GM23338 (cell line): ENCODE measurements at regions not wholly inside any gene's neighbourhood (a gene's known extent, or its start where the extent isn't known, plus 50 kb on each side); places are given as distances from the start of the nearest gene placed in this dataset.

Source experiments
- ATAC-seq: fragments of 200-7000 bp; cut with Tn5 transposase; 3 replicates; pipeline ENCODE4 v1.9.1; 2020
- DNase-seq: peaks from one replicate; pipeline ENCODE4 v3.0.0-alpha.2; 2015; ENCODE audit warnings: low spot score
- H2AFZ ChIP-seq: fragments of 200-600 bp; sonication (generic); 2 replicates; pipeline ENCODE4 v1.8.0; 2016; ENCODE audit warnings: antibody characterized with exemption, mild to moderate bottlenecking, moderate library complexity
- H3F3A ChIP-seq: fragments of 200-600 bp; sonication (generic); replicated peaks from 2 replicates; pipeline ENCODE4 v1.8.0; 2017; ENCODE audit warnings: antibody characterized with exemption, mixed run types, low read depth
- H3K27ac ChIP-seq: fragments of 200-600 bp; sonication (generic); 2 replicates; pipeline ENCODE4 v1.6.1; 2016; ENCODE audit warnings: low read depth
- H3K27me3 ChIP-seq: fragments of 200-600 bp; sonication (generic); 2 replicates; pipeline ENCODE4 v1.8.0; 2016; ENCODE audit warnings: mild to moderate bottlenecking, mixed run types, moderate library complexity; ENCODE audit not compliant: insufficient read depth
- H3K36me3 ChIP-seq: fragments of 200-600 bp; sonication (generic); 2 replicates; pipeline ENCODE4 v1.8.0; 2016; ENCODE audit warnings: mild to moderate bottlenecking; ENCODE audit not compliant: insufficient read depth
- H3K4me1 ChIP-seq: fragments of 200-600 bp; sonication (generic); 2 replicates; pipeline ENCODE4 v1.8.0; 2016; ENCODE audit warnings: mild to moderate bottlenecking, moderate library complexity; ENCODE audit not compliant: insufficient read depth
- H3K4me2 ChIP-seq: fragments of 200-600 bp; sonication (generic); 2 replicates; pipeline ENCODE4 v1.7.1; 2017; ENCODE audit warnings: mixed run types
- H3K4me3 ChIP-seq: fragments of 200-600 bp; sonication (generic); 2 replicates; pipeline ENCODE4 v1.6.1; 2016; ENCODE audit warnings: mixed run types
- H3K79me2 ChIP-seq: fragments of 200-600 bp; sonication (generic); replicated peaks from 2 replicates; pipeline ENCODE4 v1.8.0; 2017; ENCODE audit warnings: mild to moderate bottlenecking; ENCODE audit not compliant: insufficient read depth
- H3K9me2 ChIP-seq: fragments of 200-600 bp; sonication (generic); 2 replicates; pipeline ENCODE4 v1.8.0; 2017; ENCODE audit not compliant: insufficient read depth
- H4K20me1 ChIP-seq: fragments of 200-600 bp; sonication (generic); replicated peaks from 2 replicates; pipeline ENCODE4 v1.8.0; 2017; ENCODE audit warnings: mild to moderate bottlenecking; ENCODE audit not compliant: insufficient read depth
- H3K27ac Mint-ChIP-seq: 2 replicates; pipeline ENCODE4 v1.8.0; 2020; ENCODE audit warnings: inconsistent platforms, mild to moderate bottlenecking, moderate library complexity, mixed read lengths
- H3K27me3 Mint-ChIP-seq: 3 replicates; pipeline ENCODE4 v1.8.0; 2022; ENCODE audit warnings: low read depth, mild to moderate bottlenecking, moderate library complexity, mixed read lengths, inconsistent platforms; ENCODE audit not compliant: insufficient read depth, poor library complexity
- H3K36me3 Mint-ChIP-seq: 3 replicates; pipeline ENCODE4 v1.8.0; 2021; ENCODE audit warnings: low read depth, mild to moderate bottlenecking, inconsistent platforms, moderate library complexity, mixed read lengths
- H3K4me1 Mint-ChIP-seq: 3 replicates; pipeline ENCODE4 v1.8.0; 2020; ENCODE audit warnings: mild to moderate bottlenecking, inconsistent platforms, mixed read lengths
- H3K4me3 Mint-ChIP-seq: 3 replicates; pipeline ENCODE4 v1.8.0; 2021; ENCODE audit warnings: moderate library complexity, mild to moderate bottlenecking, inconsistent platforms, mixed read lengths
- H3K9me3 Mint-ChIP-seq: 3 replicates; pipeline ENCODE4 v1.8.0; 2020; ENCODE audit warnings: moderate library complexity, mild to moderate bottlenecking, inconsistent platforms, mixed read lengths
- CREB1 ChIP-seq: fragments of 250-450 bp; sonication (Bioruptor Pico); IDR thresholded peaks from 2 replicates; pipeline ENCODE4 v1.5.0; 2020; ENCODE audit warnings: low read depth, mild to moderate bottlenecking, moderate library complexity
- CTCF ChIP-seq, 2 experiments: fragments of 200-600 bp in 1 of 2; sonication (generic) in 1 of 2; conservative IDR thresholded peaks; 2 replicates each; pipeline versions ENCODE4 v1.5.1 to v1.6.1; 2016 to 2017; ENCODE audit warnings: antibody characterized with exemption in 2 of 2, low read depth in 2 of 2, mild to moderate bottlenecking in 2 of 2, moderate library complexity in 1 of 2
- EZH2 ChIP-seq: fragments of 200-600 bp; sonication (generic); IDR thresholded peaks from one replicate; pipeline ENCODE4 v1.8.0; 2017; ENCODE audit warnings: antibody characterized with exemption, mild to moderate bottlenecking, low read depth; ENCODE audit not compliant: unreplicated experiment
- EZH2phosphoT487 ChIP-seq: fragments of 200-600 bp; sonication (generic); IDR thresholded peaks from one replicate; pipeline ENCODE4 v1.8.1; 2018; ENCODE audit warnings: antibody characterized with exemption; ENCODE audit not compliant: unreplicated experiment
- JUNB ChIP-seq: IDR thresholded peaks from one replicate; pipeline ENCODE4 v1.6.1; 2016; ENCODE audit warnings: antibody characterized with exemption; ENCODE audit not compliant: unreplicated experiment
- NANOG ChIP-seq: IDR thresholded peaks from 2 replicates; pipeline ENCODE4 v1.6.1; 2016; ENCODE audit warnings: antibody characterized with exemption, borderline replicate concordance
- POLR2AphosphoS5 ChIP-seq: IDR thresholded peaks from 2 replicates; pipeline ENCODE4 v1.6.1; 2016; ENCODE audit warnings: antibody characterized with exemption, low read depth
- STAT1 ChIP-seq: IDR thresholded peaks from one replicate; pipeline ENCODE4 v1.6.1; 2016; ENCODE audit warnings: antibody characterized with exemption; ENCODE audit not compliant: unreplicated experiment
- ZNF114 ChIP-seq: fragments of 250-450 bp; sonication (Bioruptor Pico); IDR thresholded peaks from 2 replicates; pipeline ENCODE4 v1.5.0; 2020; ENCODE audit warnings: mild to moderate bottlenecking, moderate library complexity
- ZNF331 ChIP-seq: fragments of 250-450 bp; sonication (Bioruptor Pico); IDR thresholded peaks from 2 replicates; pipeline ENCODE4 v1.5.0; 2020; ENCODE audit warnings: low read depth, mild to moderate bottlenecking, moderate library complexity
- ZNF462 ChIP-seq: fragments of 250-450 bp; sonication (Bioruptor Pico); IDR thresholded peaks from 2 replicates; pipeline ENCODE4 v1.5.0; 2020; ENCODE audit warnings: mild to moderate bottlenecking, moderate library complexity
- TF ChIP-seq, protein P1 (sequence below): IDR thresholded peaks from 2 replicates; pipeline ENCODE4 v1.6.1; 2016; ENCODE audit warnings: antibody characterized with exemption
- TF ChIP-seq, protein P2 (sequence below): IDR thresholded peaks from one replicate; pipeline ENCODE4 v1.6.1; 2018; ENCODE audit warnings: antibody characterized with exemption; ENCODE audit not compliant: unreplicated experiment

DNA sequence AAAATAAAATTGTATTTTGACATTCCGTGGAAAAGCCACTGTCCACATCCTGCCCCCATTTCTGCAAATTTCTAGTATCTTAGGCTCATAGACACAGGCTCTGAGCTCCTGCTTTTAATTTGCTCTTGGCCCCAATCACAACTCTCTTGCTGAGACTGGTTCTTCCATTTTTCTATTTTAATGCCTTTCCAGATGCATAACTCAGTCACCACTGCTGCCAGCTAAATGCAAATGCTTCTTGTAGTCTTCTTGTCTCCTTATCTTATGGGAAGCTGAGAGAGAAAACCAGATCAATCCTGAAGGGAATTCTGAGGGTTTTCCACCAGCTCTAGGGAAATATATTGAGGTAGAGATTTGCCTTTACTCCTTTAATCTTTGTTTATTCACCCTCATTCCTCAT is 149.0 kb downstream of the DHRS2 start:
- Mint-ChIP-seq H3K9me3 (peaks cover 2% of the 10 kb centered on the region; the same call in 2 of the 3 replicates), H3K27me3 (peaks cover 3% of the 10 kb centered on the region), H3K4me1 (no peaks in the 10 kb centered on the region), H3K36me3 (no peaks in the 10 kb centered on the region), H3K27ac (no peak overlapping the region), H3K4me3 (no peak overlapping the region)
- no peaks in the 10 kb centered on the region for H3K4me1 ChIP-seq
- no peaks in the 10 kb centered on the region for H4K20me1 ChIP-seq
- DNase-seq (no peak), ATAC-seq (no peak)
- H3K9me2 ChIP-seq, result peaks cover 14% of the 10 kb centered on the region
- no peak overlapping the region for H3K27ac ChIP-seq
- no peaks in the 10 kb centered on the region for H3K79me2 ChIP-seq
- H3K36me3 ChIP-seq, result no peaks in the 10 kb centered on the region
- no peaks in the 10 kb centered on the region for H3F3A ChIP-seq
- H2AFZ ChIP-seq, result no peak overlapping the region
- no peak overlapping the region for H3K4me3 ChIP-seq
- no peak overlapping the region for H3K4me2 ChIP-seq
- no peak for TF ChIP-seq EZH2
- TF ChIP-seq, protein P1, sequence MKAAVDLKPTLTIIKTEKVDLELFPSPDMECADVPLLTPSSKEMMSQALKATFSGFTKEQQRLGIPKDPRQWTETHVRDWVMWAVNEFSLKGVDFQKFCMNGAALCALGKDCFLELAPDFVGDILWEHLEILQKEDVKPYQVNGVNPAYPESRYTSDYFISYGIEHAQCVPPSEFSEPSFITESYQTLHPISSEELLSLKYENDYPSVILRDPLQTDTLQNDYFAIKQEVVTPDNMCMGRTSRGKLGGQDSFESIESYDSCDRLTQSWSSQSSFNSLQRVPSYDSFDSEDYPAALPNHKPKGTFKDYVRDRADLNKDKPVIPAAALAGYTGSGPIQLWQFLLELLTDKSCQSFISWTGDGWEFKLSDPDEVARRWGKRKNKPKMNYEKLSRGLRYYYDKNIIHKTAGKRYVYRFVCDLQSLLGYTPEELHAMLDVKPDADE, result no peak
- no peak for TF ChIP-seq STAT1
- TF ChIP-seq CREB1 (CRISPR knock-in tag), result no peak
- no peak for TF ChIP-seq ZNF114 (CRISPR knock-in tag)
- no peak for TF ChIP-seq NANOG
- TF ChIP-seq EZH2phosphoT487, result no peak
- TF ChIP-seq ZNF331 (CRISPR knock-in tag), result no peak
- no peak for TF ChIP-seq CTCF (conservative IDR thresholded peaks at IDR 0.05; ENCODE audit: low read depth in 2 of 2)
- TF ChIP-seq POLR2AphosphoS5, result no peak
- no peak for TF ChIP-seq JUNB
- no peak for TF ChIP-seq ZNF462 (CRISPR knock-in tag)
- TF ChIP-seq, protein P2, sequence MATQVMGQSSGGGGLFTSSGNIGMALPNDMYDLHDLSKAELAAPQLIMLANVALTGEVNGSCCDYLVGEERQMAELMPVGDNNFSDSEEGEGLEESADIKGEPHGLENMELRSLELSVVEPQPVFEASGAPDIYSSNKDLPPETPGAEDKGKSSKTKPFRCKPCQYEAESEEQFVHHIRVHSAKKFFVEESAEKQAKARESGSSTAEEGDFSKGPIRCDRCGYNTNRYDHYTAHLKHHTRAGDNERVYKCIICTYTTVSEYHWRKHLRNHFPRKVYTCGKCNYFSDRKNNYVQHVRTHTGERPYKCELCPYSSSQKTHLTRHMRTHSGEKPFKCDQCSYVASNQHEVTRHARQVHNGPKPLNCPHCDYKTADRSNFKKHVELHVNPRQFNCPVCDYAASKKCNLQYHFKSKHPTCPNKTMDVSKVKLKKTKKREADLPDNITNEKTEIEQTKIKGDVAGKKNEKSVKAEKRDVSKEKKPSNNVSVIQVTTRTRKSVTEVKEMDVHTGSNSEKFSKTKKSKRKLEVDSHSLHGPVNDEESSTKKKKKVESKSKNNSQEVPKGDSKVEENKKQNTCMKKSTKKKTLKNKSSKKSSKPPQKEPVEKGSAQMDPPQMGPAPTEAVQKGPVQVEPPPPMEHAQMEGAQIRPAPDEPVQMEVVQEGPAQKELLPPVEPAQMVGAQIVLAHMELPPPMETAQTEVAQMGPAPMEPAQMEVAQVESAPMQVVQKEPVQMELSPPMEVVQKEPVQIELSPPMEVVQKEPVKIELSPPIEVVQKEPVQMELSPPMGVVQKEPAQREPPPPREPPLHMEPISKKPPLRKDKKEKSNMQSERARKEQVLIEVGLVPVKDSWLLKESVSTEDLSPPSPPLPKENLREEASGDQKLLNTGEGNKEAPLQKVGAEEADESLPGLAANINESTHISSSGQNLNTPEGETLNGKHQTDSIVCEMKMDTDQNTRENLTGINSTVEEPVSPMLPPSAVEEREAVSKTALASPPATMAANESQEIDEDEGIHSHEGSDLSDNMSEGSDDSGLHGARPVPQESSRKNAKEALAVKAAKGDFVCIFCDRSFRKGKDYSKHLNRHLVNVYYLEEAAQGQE, result no peak
- no peaks in the 10 kb centered on the region for H3K27me3 ChIP-seq
